BJ (cell line): ENCODE measurements at regions not wholly inside any gene's neighbourhood (a gene's known extent, or its start where the extent isn't known, plus 50 kb on each side); places are given as distances from the start of the nearest gene placed in this dataset.
A peak's percentile ranks its signal among the peaks of the same experiment; 100 is the strongest.

Experiments used
- CTCF ChIA-PET: fragments of 350-600 bp; formaldehyde crosslinking; extraction: SDS; loops from one replicate; lab custom pipeline; 2021; ENCODE audit warnings: antibody characterized with exemption, inconsistent platforms; lab: Yijun Ruan, JAX
- POLR2A ChIA-PET: fragments of 300-600 bp; sonication (Branson Sonifier 250); formaldehyde crosslinking; extraction: SDS; loops from one replicate; lab custom pipeline; 2021; ENCODE audit warnings: antibody characterized with exemption; lab: Charles Lee
- DNase-seq: peaks from one replicate; pipeline ENCODE4 v3.0.0-alpha.2; 2011; ENCODE audit warnings: low read depth
- H3K27me3 ChIP-seq: 2 replicates; pipeline ENCODE4 v1.6.0; 2011; ENCODE audit warnings: low read length; ENCODE audit not compliant: control insufficient read depth, insufficient read depth
- H3K36me3 ChIP-seq: 2 replicates; pipeline ENCODE4 v1.5.1; 2011; ENCODE audit warnings: low read length; ENCODE audit not compliant: control insufficient read depth, insufficient read depth
- H3K4me3 ChIP-seq: 2 replicates; pipeline ENCODE4 v1.5.1; 2011; ENCODE audit warnings: low read depth, mild to moderate bottlenecking, control low read depth, low read length
- CTCF ChIP-seq: IDR thresholded peaks from 2 replicates; pipeline ENCODE4 v1.5.1; 2011; ENCODE audit warnings: low read depth, mild to moderate bottlenecking, control low read depth, inconsistent platforms, low read length, moderate library complexity; ENCODE audit not compliant: insufficient read depth

GRCh38 chr2:180376066-180376465 lies 369.0 kb upstream of the CWC22 start:
- H3K27me3 ChIP-seq = no peaks in the 10 kb centered on the region
- no peak for DNase-seq
- no peak overlapping the region for H3K4me3 ChIP-seq
- no peaks in the 10 kb centered on the region for H3K36me3 ChIP-seq
- no peak for TF ChIP-seq CTCF
- ChIA-PET CTCF (no interaction called here), POLR2A (no interaction called here)

- Histone ChIP-seq H3K27me3 (no peaks in the 10 kb centered on the region), H3K36me3 (no peaks in the 10 kb centered on the region), H3K4me3 (no peak overlapping the region)
- CTCF ChIA-PET = no interaction called here
- no peak for TF ChIP-seq CTCF
- DNase-seq = no peak
- POLR2A ChIA-PET = no interaction called here
These were observed 367.6 kb upstream of the CWC22 start for GRCh38 chr2:180374502-180375281.

GRCh38 chr2:180370511-180371205 lies 363.6 kb upstream of the CWC22 start:
- TF ChIP-seq CTCF = no peak
- no peak for DNase-seq
- Histone ChIP-seq H3K36me3 (no peaks in the 10 kb centered on the region), H3K4me3 (no peak overlapping the region), H3K27me3 (no peaks in the 10 kb centered on the region)
- CTCF ChIA-PET = no interaction called here
- POLR2A ChIA-PET = no interaction called here

GRCh38 chr2:180368881-180369280 lies 361.8 kb upstream of the CWC22 start:
- Histone ChIP-seq H3K36me3 (no peaks in the 10 kb centered on the region), H3K27me3 (no peaks in the 10 kb centered on the region), H3K4me3 (no peak overlapping the region)
- POLR2A ChIA-PET = no interaction called here
- no peak for TF ChIP-seq CTCF
- DNase-seq = no peak
- CTCF ChIA-PET = no interaction called here

- DNase-seq = peak; percentile 5
- Histone ChIP-seq H3K27me3 (no peaks in the 10 kb centered on the region), H3K36me3 (no peaks in the 10 kb centered on the region), H3K4me3 (no peak overlapping the region)
- CTCF ChIA-PET = interaction anchor here (1.1 kb wide), 1 partner anchor 12 kb away, joined by 3 read pairs; no protein-coding TSS in a partner anchor
- no peak for TF ChIP-seq CTCF
- POLR2A ChIA-PET = no interaction called here
These were observed 360.7 kb upstream of the CWC22 start for GRCh38 chr2:180367815-180368214.
